Ovary (tissue), 7 donors: ENCODE measurements at regions not wholly inside any gene's neighbourhood (a gene's known extent, or its start where the extent isn't known, plus 50 kb on each side); places are given as distances from the start of the nearest gene placed in this dataset.

Experiments used
- DNase-seq, 5 donors: peaks; one replicate each; pipeline ENCODE4 v3.0.0-alpha.2; 2019 to 2020
- H3K27ac ChIP-seq, 2 donors: fragments of 200-600 bp; one replicate each; pipeline versions ENCODE4 v1.5.1 to v1.8.0; 2019 to 2022
- H3K27me3 ChIP-seq: fragments of 200-600 bp; one replicate; pipeline ENCODE4 v1.8.0; 2022
- H3K36me3 ChIP-seq: fragments of 200-600 bp; sonication (generic); one replicate; pipeline ENCODE4 v1.5.1; 2019
- H3K4me1 ChIP-seq: one replicate; pipeline ENCODE4 v1.8.1; 2013; ENCODE audit warnings: mild to moderate bottlenecking, moderate library complexity; ENCODE audit not compliant: insufficient read depth
- H3K4me3 ChIP-seq: fragments of 200-600 bp; sonication (generic); one replicate; pipeline ENCODE4 v1.5.1; 2017
- H3K9me3 ChIP-seq, 2 donors: fragments of 200-600 bp in 1 of 2; sonication (generic) in 1 of 2; one replicate each; pipeline versions ENCODE4 v1.5.1 to v1.8.1; 2013 to 2019; ENCODE audit warnings: mild to moderate bottlenecking in 1 of 2, moderate library complexity in 1 of 2
- EP300 ChIP-seq: sonication (generic); formaldehyde crosslinking; IDR thresholded peaks from one replicate; pipeline ENCODE4 v1.6.1; 2017; ENCODE audit warnings: antibody characterized with exemption
- POLR2A ChIP-seq: fragments of 450-650 bp; IDR thresholded peaks from one replicate; pipeline ENCODE4 v1.6.1; 2017; ENCODE audit warnings: antibody characterized with exemption, mild to moderate bottlenecking, moderate library complexity
- WGBS, 3 donors: extraction: QIAGEN DNeasy Blood & Tissue Kit in 1 of 3; methylation state at CpG; one replicate each; pipeline versions ENCODE4 v1.1.5 to v1.1.7; 2013 to 2017; 5-methylcytosine and 5-hydroxymethylcytosine counted together
- intact Hi-C, 4 donors: fragments of 100-400 bp; cut with DNase I; formaldehyde crosslinking; loops; one replicate each; pipeline versions ENCODE4 v1.11.0 to v1.15.1; 2022 to 2023
- TF ChIP-seq, protein P1 (sequence below), 3 donors: fragments of 450-650 bp in 2 of 3; fragments of 200-600 bp in 1 of 3; IDR thresholded peaks; one replicate each; pipeline versions ENCODE4 v1.5.1 to v1.8.0; 2016 to 2022; ENCODE audit warnings: antibody characterized with exemption in 3 of 3, mild to moderate bottlenecking in 1 of 3
- donor health status: DM: no; HTN: no; CAD: no; lungs with moderate emphysema.
- donor health status: DM: no; HTN: no; CAD: no.
- donor health status: Bipolar disorder and iron deficiency.
- donor health status: DM: no; HTN: no; CAD: no.
- donor health status: DM: yes; HTN: yes; CAD: no.

DNA sequence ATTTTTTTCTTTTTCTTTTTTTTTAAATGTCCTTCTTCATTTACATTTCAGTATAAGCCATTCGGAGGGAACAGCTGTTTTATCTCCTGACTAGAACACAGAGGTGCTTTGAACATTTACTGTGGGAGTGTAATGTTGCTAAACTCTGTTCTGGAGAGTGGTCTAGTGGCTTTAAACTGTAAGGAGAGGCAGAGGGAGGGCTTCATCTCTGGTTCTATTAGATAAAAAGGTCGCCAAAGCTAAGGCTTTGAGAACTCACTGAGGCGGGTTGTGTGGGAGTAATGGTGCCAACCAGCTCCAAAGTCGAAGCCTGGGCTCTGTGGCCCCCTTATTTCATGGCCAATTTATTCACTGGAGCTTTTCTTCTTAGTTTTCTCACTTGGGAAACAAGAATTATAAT lies 133.2 kb downstream of the ANXA2 start:
- 4 to 6% (median 5%) methylated on average over 4 of the region's 4 CpGs for WGBS, 3 donors
- Histone ChIP-seq H3K4me1 (no peaks in the 10 kb centered on the region), H3K27ac (no peak overlapping the region), H3K4me3 (no peak overlapping the region), H3K27me3 (no peaks in the 10 kb centered on the region), H3K36me3 (no peaks in the 10 kb centered on the region), H3K9me3 (no peaks in the 10 kb centered on the region)
- TF ChIP-seq, protein P1, sequence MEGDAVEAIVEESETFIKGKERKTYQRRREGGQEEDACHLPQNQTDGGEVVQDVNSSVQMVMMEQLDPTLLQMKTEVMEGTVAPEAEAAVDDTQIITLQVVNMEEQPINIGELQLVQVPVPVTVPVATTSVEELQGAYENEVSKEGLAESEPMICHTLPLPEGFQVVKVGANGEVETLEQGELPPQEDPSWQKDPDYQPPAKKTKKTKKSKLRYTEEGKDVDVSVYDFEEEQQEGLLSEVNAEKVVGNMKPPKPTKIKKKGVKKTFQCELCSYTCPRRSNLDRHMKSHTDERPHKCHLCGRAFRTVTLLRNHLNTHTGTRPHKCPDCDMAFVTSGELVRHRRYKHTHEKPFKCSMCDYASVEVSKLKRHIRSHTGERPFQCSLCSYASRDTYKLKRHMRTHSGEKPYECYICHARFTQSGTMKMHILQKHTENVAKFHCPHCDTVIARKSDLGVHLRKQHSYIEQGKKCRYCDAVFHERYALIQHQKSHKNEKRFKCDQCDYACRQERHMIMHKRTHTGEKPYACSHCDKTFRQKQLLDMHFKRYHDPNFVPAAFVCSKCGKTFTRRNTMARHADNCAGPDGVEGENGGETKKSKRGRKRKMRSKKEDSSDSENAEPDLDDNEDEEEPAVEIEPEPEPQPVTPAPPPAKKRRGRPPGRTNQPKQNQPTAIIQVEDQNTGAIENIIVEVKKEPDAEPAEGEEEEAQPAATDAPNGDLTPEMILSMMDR (IDR thresholded peaks at IDR 0.05), result no peak
- TF ChIP-seq POLR2A (no peak), EP300 (no peak)
- no peak for DNase-seq
- intact Hi-C loops, result no loop called here

DNA sequence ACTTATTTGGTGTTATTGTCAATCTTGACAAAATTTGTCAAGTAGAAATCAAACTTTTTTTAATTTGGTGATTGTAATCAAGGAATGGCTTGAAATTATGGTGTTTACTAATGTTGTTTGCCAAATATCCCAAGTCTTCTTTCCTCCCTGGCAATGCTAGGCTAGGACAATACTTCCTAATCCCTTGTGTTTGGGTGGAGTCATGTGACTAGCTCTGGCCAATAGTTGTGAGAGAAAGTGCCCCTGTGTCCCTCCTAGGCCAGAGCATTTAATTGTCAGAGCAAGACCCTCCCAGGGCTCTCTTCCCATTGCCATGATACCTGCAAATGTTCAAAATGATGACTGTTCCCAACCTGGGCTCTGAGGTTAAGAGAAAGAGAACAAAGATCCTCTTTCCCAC lies 132.7 kb downstream of the ANXA2 start:
- H3K27ac ChIP-seq, result no peak overlapping the region
- intact Hi-C loops, result no loop called here
- TF ChIP-seq, protein P1 (IDR thresholded peaks at IDR 0.05), result no peak
- TF ChIP-seq POLR2A, result no peak
- no peak for TF ChIP-seq EP300

DNA sequence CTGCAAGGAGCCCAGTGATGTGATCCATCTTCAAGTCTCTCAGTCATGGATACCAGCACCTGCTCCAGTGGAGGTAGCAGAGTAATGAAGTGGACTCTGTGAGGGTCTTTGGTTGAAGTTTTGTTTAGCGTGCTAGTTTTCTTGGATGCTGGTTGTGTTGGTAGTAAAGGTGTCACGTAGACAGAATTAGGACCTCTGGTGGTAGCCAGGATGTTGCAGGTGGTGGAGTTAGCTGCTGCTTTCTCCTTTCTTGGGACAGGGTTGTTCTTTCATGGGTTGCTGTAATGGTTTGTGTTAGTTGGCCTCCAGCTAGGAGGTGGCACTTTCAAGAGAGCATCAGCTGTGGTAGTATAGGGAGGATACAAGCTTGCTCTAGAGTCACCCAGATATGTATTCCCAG lies 125.2 kb downstream of the ANXA2 start:
- H3K4me1 ChIP-seq, result no peaks in the 10 kb centered on the region
- WGBS, 3 donors, result 82 to 87% (median 86%) methylated on average over 2 of the region's 2 CpGs
- no peak overlapping the region for H3K27ac ChIP-seq
- DNase-seq, result no peak
- no peaks in the 10 kb centered on the region for H3K27me3 ChIP-seq
- no peaks in the 10 kb centered on the region for H3K9me3 ChIP-seq
- TF ChIP-seq POLR2A (no peak), EP300 (no peak)
- TF ChIP-seq, protein P1 (IDR thresholded peaks at IDR 0.05), result no peak
- H3K36me3 ChIP-seq, result no peaks in the 10 kb centered on the region
- no peak overlapping the region for H3K4me3 ChIP-seq
- intact Hi-C loops, result no loop called here

More for the DNA sequence above, 132.7 kb downstream of the ANXA2 start:
- Histone ChIP-seq H3K4me3 (no peak overlapping the region), H3K9me3 (no peaks in the 10 kb centered on the region), H3K27me3 (no peaks in the 10 kb centered on the region), H3K36me3 (no peaks in the 10 kb centered on the region), H3K4me1 (no peaks in the 10 kb centered on the region)
- no peak for DNase-seq

DNA sequence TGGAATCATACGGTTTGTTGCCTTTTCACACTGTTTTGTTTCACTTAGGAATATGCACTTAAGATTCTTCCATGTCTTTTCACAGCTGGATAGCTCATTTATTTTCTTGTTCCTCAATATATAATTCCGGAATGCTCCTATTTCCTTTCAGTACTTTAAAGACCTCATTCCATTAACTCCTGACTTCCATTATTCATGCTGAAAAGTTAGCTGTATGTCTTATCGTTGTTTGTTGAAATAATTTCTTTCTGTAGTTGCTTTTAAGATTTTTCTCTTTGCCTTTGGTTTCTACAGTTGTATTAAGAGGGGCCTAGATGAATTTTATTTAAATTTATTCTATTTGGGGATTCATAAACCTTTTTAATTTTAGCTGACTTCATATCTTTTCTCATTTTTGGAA lies 122.2 kb downstream of the ANXA2 start:
- no peak overlapping the region for H3K27ac ChIP-seq
- H3K36me3 ChIP-seq, result no peaks in the 10 kb centered on the region
- H3K4me1 ChIP-seq, result no peaks in the 10 kb centered on the region
- intact Hi-C loops, result no loop called here
- TF ChIP-seq EP300 (no peak), POLR2A (no peak)
- TF ChIP-seq, protein P1 (IDR thresholded peaks at IDR 0.05), result no peak
- 55 to 92% (median 87%) methylated on average over 3 of the region's 3 CpGs for WGBS, 3 donors
- no peak for DNase-seq
- no peak overlapping the region for H3K4me3 ChIP-seq
- H3K9me3 ChIP-seq, result no peaks in the 10 kb centered on the region
- no peaks in the 10 kb centered on the region for H3K27me3 ChIP-seq

DNA sequence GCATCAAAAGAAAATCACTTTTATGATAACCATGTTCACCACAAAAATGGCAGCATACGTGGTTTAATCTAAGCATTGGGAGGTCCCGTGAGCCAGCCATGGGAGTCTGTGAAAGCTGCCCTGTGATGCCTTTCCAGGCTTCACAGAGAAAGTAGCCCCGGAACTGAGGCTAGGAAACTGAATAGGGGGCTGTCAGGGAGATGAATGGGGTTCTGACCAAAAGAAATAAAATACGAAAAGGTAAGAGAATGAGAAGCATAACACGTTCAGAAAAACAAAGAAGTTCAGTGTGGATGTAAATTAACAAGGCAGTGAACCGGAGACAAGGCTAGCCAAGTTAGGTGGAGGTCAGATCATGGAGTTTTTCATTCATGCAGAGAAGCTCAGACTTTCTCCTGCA lies 118.9 kb downstream of the ANXA2 start:
- H3K4me3 ChIP-seq, result no peak overlapping the region
- no peak overlapping the region for H3K27ac ChIP-seq
- no peaks in the 10 kb centered on the region for H3K27me3 ChIP-seq
- WGBS, 3 donors, result 57 to 66% (median 61%) methylated on average over 6 of the region's 6 CpGs
- no peak for DNase-seq
- TF ChIP-seq, protein P1 (IDR thresholded peaks at IDR 0.05), result no peak
- TF ChIP-seq POLR2A (no peak), EP300 (no peak)
- no peaks in the 10 kb centered on the region for H3K9me3 ChIP-seq
- no peaks in the 10 kb centered on the region for H3K36me3 ChIP-seq
- H3K4me1 ChIP-seq, result no peaks in the 10 kb centered on the region
- intact Hi-C loops, result no loop called here
